OCI-LY1 (cell line): ENCODE measurements at regions not wholly inside any gene's neighbourhood (a gene's known extent, or its start where the extent isn't known, plus 50 kb on each side); places are given as distances from the start of the nearest gene placed in this dataset.

Experiments
- H2AFZ ChIP-seq: fragments of 200-600 bp; sonication (generic), shearing (Covaris generic); 2 replicates; pipeline ENCODE4 v1.6.0; 2014; ENCODE audit warnings: antibody characterized with exemption, mild to moderate bottlenecking, low read length
- H3F3A ChIP-seq: fragments of 200-600 bp; sonication (generic), shearing (Covaris generic); 2 replicates; pipeline ENCODE4 v1.6.0; 2014; ENCODE audit warnings: mild to moderate bottlenecking, antibody characterized with exemption, low read length, moderate library complexity; ENCODE audit not compliant: insufficient read depth
- H3K27ac ChIP-seq: fragments of 200-600 bp; sonication (generic); 2 replicates; pipeline ENCODE4 v1.5.1; 2014; ENCODE audit warnings: low read length, mixed run types, mild to moderate bottlenecking, low read depth; ENCODE audit not compliant: poor library complexity, severe bottlenecking
- H3K27me3 ChIP-seq: fragments of 200-600 bp; sonication (generic); 2 replicates; pipeline ENCODE4 v1.6.0; 2014; ENCODE audit warnings: antibody characterized with exemption, mild to moderate bottlenecking, low read length, moderate library complexity; ENCODE audit not compliant: insufficient read depth
- H3K36me3 ChIP-seq: fragments of 200-600 bp; sonication (generic); 2 replicates; pipeline ENCODE4 v1.6.1; 2014; ENCODE audit warnings: mild to moderate bottlenecking, antibody characterized with exemption, low read length, moderate library complexity, mixed read lengths; ENCODE audit not compliant: insufficient read depth
- H3K4me1 ChIP-seq: fragments of 200-600 bp; sonication (generic); 2 replicates; pipeline ENCODE4 v1.5.1; 2014; ENCODE audit warnings: mild to moderate bottlenecking, low read length, moderate library complexity; ENCODE audit not compliant: insufficient read depth, severe bottlenecking
- H3K4me2 ChIP-seq: fragments of 200-600 bp; sonication (generic), shearing (Covaris generic); 2 replicates; pipeline ENCODE4 v1.6.1; 2014; ENCODE audit warnings: low read length
- H3K4me3 ChIP-seq: fragments of 200-600 bp; sonication (generic); 2 replicates; pipeline ENCODE4 v1.5.1; 2014; ENCODE audit warnings: low read length, low read depth, mild to moderate bottlenecking, mixed read lengths; ENCODE audit not compliant: poor library complexity, severe bottlenecking
- H3K79me2 ChIP-seq: fragments of 200-600 bp; shearing (Covaris generic); 2 replicates; pipeline ENCODE4 v1.6.1; 2016; ENCODE audit warnings: mixed run types, low read length, mixed read lengths; ENCODE audit not compliant: insufficient read depth
- H3K9ac ChIP-seq: fragments of 200-600 bp; sonication (generic), shearing (Covaris generic); 2 replicates; pipeline ENCODE4 v1.6.1; 2014; ENCODE audit warnings: mild to moderate bottlenecking, low read length, mixed read lengths
- H3K9me2 ChIP-seq: fragments of 200-600 bp; sonication (generic), shearing (Covaris generic); 2 replicates; pipeline ENCODE4 v1.6.1; 2014; ENCODE audit warnings: low read depth, mild to moderate bottlenecking, low read length, mixed read lengths
- H3K9me3 ChIP-seq: fragments of 200-600 bp; shearing (Covaris generic); 2 replicates; pipeline ENCODE4 v1.6.1; 2014; ENCODE audit warnings: low read length, mixed read lengths
- H4K20me1 ChIP-seq: fragments of 200-600 bp; sonication (generic), shearing (Covaris generic); 2 replicates; pipeline ENCODE4 v1.6.0; 2016; ENCODE audit warnings: mild to moderate bottlenecking, low read length; ENCODE audit not compliant: insufficient read depth
- CTCF ChIP-seq: fragments of 200-600 bp; sonication (generic), shearing (Covaris generic); IDR thresholded peaks from 2 replicates; pipeline ENCODE4 v1.5.1; 2017; ENCODE audit warnings: mild to moderate bottlenecking, antibody characterized with exemption, low read length, moderate library complexity, mixed read lengths
- EZH2 ChIP-seq: fragments of 200-600 bp; sonication (generic), shearing (Covaris generic); IDR thresholded peaks from 2 replicates; pipeline ENCODE4 v1.8.0; 2017; ENCODE audit warnings: borderline replicate concordance, mixed run types, mild to moderate bottlenecking, antibody characterized with exemption, low read length, moderate library complexity, mixed read lengths

- H4K20me1 ChIP-seq: no peaks in the 10 kb centered on the region
- TF ChIP-seq EZH2 (no peak), CTCF (no peak)
- H3K4me1 ChIP-seq: no peaks in the 10 kb centered on the region
- H3K27ac ChIP-seq: no peak overlapping the region
- H3K79me2 ChIP-seq: no peaks in the 10 kb centered on the region
- no peak overlapping the region for H2AFZ ChIP-seq
- no peak overlapping the region for H3K4me3 ChIP-seq
- H3K9me2 ChIP-seq: no peaks in the 10 kb centered on the region
- no peak overlapping the region for H3K4me2 ChIP-seq
- no peaks in the 10 kb centered on the region for H3F3A ChIP-seq
- no peaks in the 10 kb centered on the region for H3K9me3 ChIP-seq
- no peaks in the 10 kb centered on the region for H3K27me3 ChIP-seq
- H3K9ac ChIP-seq: no peak overlapping the region
- H3K36me3 ChIP-seq: no peaks in the 10 kb centered on the region
Observed at GRCh38 chr2:57669570-57669969, 377.0 kb upstream of the VRK2 start.

- Histone ChIP-seq H3K9me3 (no peaks in the 10 kb centered on the region), H3K9me2 (no peaks in the 10 kb centered on the region), H3K4me1 (no peaks in the 10 kb centered on the region), H3K4me3 (no peak overlapping the region), H2AFZ (no peak overlapping the region), H3K79me2 (no peaks in the 10 kb centered on the region), H3K9ac (no peak overlapping the region), H3F3A (no peaks in the 10 kb centered on the region), H3K36me3 (no peaks in the 10 kb centered on the region), H4K20me1 (no peaks in the 10 kb centered on the region), H3K27ac (no peak overlapping the region), H3K4me2 (no peak overlapping the region), H3K27me3 (no peaks in the 10 kb centered on the region)
- no peak for TF ChIP-seq EZH2
- TF ChIP-seq CTCF: no peak
Observed at GRCh38 chr2:57674025-57674424, 372.6 kb upstream of the VRK2 start.

- Histone ChIP-seq H2AFZ (no peak overlapping the region), H4K20me1 (no peaks in the 10 kb centered on the region), H3K27ac (no peak overlapping the region), H3K9me2 (no peaks in the 10 kb centered on the region), H3K79me2 (no peaks in the 10 kb centered on the region), H3K36me3 (no peaks in the 10 kb centered on the region), H3K9ac (no peak overlapping the region), H3K4me2 (no peak overlapping the region), H3K9me3 (no peaks in the 10 kb centered on the region), H3K27me3 (no peaks in the 10 kb centered on the region), H3K4me1 (no peaks in the 10 kb centered on the region), H3K4me3 (no peak overlapping the region), H3F3A (no peaks in the 10 kb centered on the region)
- TF ChIP-seq CTCF (no peak), EZH2 (no peak)
Observed at GRCh38 chr2:57674743-57675142, 371.9 kb upstream of the VRK2 start.
